Large intestine (tissue), 3 donors: ENCODE measurements at regions not wholly inside any gene's neighbourhood (a gene's known extent, or its start where the extent isn't known, plus 50 kb on each side); places are given as distances from the start of the nearest gene placed in this dataset.
"Not testable (repeated sequence)": the region's sequence is repeated elsewhere in the genome, so short reads cannot be mapped to it uniquely, and the experiment has no call there.

ENCODE experiments used
- DNase-seq, 2 donors: peaks; one replicate each; pipeline versions ENCODE4 v3.0.0 to v3.0.0-alpha.2; 2013
- H3K27ac ChIP-seq: one replicate; pipeline ENCODE4 v1.5.1; 2013; ENCODE audit warnings: low read length
- H3K27me3 ChIP-seq: 2 replicates; pipeline ENCODE4 v1.6.1; 2013; ENCODE audit warnings: low read length; ENCODE audit not compliant: control insufficient read depth, insufficient read depth
- H3K36me3 ChIP-seq: 2 replicates; pipeline ENCODE4 v1.6.1; 2013; ENCODE audit warnings: low read length; ENCODE audit not compliant: control insufficient read depth, insufficient read depth
- H3K4me1 ChIP-seq: one replicate; pipeline ENCODE4 v1.6.1; 2013; ENCODE audit warnings: low read length; ENCODE audit not compliant: control insufficient read depth, insufficient read depth
- H3K4me3 ChIP-seq: one replicate; pipeline ENCODE4 v1.5.1; 2013; ENCODE audit warnings: low read length
- H3K9me3 ChIP-seq: one replicate; pipeline ENCODE4 v1.6.1; 2013; ENCODE audit warnings: mild to moderate bottlenecking, low read depth, low read length, moderate library complexity; ENCODE audit not compliant: control insufficient read depth
- WGBS: methylation state at CpG from one replicate; pipeline ENCODE4 v1.1.5; 2013; ENCODE audit warnings: low lambda C conversion rate; ENCODE audit not compliant: insufficient coverage; 5-methylcytosine and 5-hydroxymethylcytosine counted together

DNA sequence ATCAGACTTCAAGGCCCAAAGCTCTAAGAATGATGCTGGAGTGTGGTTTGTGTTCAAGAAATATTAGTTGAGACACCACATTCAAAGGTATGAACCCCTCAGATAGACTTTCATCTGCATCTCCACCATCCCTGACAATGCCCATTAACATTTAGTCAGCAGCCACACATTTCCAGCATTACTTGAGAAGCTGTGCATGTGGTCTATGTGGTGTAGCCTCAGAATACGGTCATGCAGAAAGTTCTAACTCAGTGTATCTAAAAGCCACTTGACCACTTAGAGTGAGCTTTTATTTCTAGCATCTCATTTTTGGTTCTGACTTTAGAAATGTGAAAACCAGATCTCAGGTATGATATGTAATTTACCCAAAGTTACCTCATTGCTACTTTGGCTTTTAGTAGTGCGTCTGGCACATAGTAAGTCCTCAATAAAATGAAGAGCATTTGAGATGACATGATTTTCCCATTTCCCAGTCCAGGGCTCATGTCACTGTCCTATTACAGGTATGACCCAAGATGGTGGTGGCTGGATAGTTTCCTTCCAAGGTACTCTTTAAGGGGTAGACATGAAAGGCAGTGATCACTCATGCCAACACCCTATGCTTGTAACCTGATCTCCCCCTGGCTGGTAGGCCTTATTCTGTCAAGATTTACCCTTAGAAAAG, 272.4 kb upstream of the PLGLB1 start:
- not testable (repeated sequence) for DNase-seq, H3K36me3 ChIP-seq, H3K4me1 ChIP-seq, H3K27ac ChIP-seq, H3K9me3 ChIP-seq, H3K4me3 ChIP-seq, H3K27me3 ChIP-seq
- WGBS = no CpG with 5 or more reads among the region's 2 CpGs

DNA sequence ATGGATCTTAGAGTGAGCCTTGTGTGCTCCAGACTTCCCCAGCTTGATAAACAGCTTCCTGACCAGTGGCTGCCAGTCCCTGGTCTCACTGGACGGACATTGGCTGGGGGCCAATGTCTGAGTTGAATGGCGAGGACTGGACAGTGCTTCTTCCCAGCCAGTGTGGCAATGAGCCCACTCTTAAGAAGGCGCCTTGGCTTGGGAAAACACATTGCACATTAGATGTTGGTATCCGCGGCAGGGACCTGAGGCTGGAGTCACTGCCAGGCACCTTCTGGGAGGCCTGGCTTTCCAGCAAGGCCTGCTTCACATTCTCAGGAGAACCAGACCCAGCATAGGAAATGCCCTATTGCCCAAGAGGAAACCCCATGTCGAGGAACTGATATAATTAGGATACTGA, 273.5 kb upstream of the PLGLB1 start:
- H3K9me3 ChIP-seq, H3K4me3 ChIP-seq, H3K4me1 ChIP-seq, H3K36me3 ChIP-seq, DNase-seq, H3K27ac ChIP-seq, H3K27me3 ChIP-seq: not testable (repeated sequence)
- no CpG with 5 or more reads among the region's 6 CpGs for WGBS

DNA sequence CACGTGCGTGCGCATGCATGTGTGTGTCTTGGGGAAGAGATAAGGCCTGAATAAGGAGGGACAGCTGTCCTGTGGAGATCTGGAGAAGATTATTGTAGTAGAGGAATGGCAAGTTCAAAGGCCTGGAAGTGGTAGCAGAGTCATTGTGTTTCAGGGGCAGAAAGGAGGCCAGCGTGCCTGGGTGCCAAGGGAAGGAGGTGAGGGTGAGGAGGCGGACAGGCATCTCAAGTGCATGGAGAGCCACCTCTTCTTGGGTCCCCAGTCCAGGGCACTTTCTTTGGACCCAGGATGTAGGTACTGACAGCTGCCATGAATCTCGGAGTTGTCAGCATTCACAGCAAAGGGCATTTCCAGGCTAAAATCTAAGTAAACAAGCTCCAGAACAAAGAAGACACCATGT, 279.7 kb upstream of the PLGLB1 start:
- not testable (repeated sequence) for H3K4me3 ChIP-seq, H3K36me3 ChIP-seq, H3K4me1 ChIP-seq, H3K9me3 ChIP-seq, DNase-seq, H3K27ac ChIP-seq, H3K27me3 ChIP-seq
- no CpG with 5 or more reads among the region's 6 CpGs for WGBS

DNA sequence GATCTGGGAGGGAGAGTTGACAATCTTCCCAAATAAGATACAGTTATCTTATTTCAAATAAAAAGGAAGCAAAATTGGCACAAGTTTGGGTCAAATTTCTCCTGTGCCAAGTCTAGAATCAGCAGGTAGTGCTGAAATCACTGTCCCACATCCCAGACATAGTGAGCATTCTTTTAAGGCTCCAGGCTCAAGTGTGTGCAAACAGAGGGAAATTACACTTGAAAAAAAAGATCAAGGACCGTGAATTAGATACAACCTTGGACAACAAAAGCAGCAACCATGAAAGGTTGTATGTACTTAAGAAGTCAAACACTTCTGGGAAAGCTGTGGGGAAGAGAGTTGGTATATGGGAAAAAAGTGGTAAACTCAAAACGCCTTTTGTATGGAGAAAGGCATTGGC, 280.2 kb upstream of the PLGLB1 start:
- WGBS = 17% methylated on average over 1 of the region's 2 CpGs
- H3K36me3 ChIP-seq, H3K4me1 ChIP-seq, H3K27me3 ChIP-seq, H3K27ac ChIP-seq, H3K9me3 ChIP-seq, DNase-seq, H3K4me3 ChIP-seq: not testable (repeated sequence)

DNA sequence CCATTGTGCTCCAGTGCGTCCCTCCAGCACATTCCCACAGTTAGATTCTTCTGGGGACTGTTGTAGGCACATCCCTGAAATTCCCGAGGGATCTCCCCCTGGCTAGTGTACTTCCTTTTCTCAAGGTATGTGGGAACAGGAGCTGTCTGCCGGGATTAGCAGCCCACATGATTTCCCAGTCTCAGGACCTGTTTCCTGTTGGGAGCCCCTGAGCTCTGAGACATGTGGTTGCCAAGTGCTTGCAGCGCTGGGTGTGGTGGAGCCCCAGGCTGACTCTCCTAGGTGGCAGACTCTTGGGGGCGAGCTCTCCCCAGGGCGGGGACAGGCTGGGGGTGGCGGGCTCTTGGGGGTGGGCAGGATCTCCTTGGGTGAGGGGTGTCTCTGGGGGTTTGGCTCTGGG, 287.0 kb upstream of the PLGLB1 start:
- no CpG with 5 or more reads among the region's 7 CpGs for WGBS
- not testable (repeated sequence) for H3K9me3 ChIP-seq

DNA sequence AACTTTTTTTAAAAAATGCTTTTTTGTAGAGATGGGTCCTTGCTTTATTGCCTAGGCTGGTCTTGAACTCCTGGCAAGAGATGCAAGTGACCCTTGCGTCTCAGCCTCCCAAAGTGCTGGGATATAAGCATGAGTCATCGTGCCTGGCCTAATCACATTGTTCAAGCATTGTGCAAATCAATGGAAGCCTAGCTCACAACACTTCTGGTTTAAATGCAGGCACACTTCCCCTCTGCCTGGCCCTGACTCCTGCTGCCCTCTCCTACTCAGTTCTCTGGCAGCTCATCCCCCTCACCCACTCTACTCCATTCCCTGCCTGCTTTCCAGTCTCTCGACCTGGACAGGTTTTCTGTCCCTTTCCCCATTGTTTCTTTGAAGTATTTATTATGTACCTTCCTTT, 288.1 kb upstream of the PLGLB1 start:
- not testable (repeated sequence) for H3K4me1 ChIP-seq

More for the DNA sequence above, 287.0 kb upstream of the PLGLB1 start:
- not testable (repeated sequence) for H3K4me1 ChIP-seq, H3K27me3 ChIP-seq, H3K27ac ChIP-seq, H3K4me3 ChIP-seq, DNase-seq, H3K36me3 ChIP-seq

DNA sequence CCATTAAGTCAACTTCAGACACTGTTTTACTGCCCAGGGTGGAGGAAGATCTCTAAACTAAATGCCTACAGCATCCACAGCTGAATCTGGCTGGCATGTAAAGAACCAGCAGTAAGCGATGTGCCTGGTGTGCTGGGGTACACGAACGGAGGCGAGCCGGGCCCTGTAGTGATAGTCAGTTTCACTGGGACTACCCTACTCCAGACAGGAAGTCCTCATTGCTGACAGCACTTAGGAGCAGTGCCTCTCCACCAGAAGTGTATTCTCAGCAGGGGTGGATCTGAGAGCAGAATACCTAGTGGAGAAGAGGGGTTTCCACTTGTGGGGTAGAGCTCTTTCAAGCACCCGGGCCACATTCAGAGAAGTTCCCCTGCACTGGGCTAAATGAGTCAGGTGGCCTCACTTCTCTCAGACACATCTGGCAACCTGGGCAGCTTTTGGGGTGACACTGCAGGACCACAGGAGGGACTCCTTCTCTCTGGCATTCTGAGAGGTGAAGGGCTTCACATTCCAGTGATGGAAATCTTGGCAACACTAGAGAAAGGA, 290.3 kb upstream of the PLGLB1 start:
- H3K4me1 ChIP-seq, H3K27ac ChIP-seq, DNase-seq, H3K9me3 ChIP-seq, H3K4me3 ChIP-seq, H3K36me3 ChIP-seq, H3K27me3 ChIP-seq: not testable (repeated sequence)
- WGBS = no CpG with 5 or more reads among the region's 6 CpGs

More for the DNA sequence above, 288.1 kb upstream of the PLGLB1 start:
- not testable (repeated sequence) for DNase-seq, H3K9me3 ChIP-seq, H3K4me3 ChIP-seq, H3K27ac ChIP-seq, H3K27me3 ChIP-seq, H3K36me3 ChIP-seq
- no CpG with 5 or more reads among the region's 3 CpGs for WGBS

DNA sequence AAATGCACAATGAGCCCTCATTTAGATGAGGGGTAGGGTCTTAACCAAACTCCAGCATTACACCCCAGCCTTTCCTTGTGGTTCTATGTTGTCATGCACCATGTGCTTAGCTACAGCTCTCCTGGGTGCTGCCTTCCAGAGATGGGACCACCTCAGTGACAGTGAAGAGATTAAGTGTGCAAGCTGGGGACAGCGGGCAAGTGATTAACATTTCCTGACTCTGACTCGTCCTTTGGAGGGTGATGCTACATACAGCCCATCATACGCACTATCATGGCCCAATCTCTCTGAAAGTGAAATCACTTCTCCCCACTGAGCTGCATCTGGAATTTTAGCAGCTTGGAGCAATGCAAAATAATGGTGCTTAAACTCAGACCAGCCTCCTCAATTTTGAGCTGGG, 293.0 kb upstream of the PLGLB1 start:
- H3K27ac ChIP-seq, H3K36me3 ChIP-seq: not testable (repeated sequence)

DNA sequence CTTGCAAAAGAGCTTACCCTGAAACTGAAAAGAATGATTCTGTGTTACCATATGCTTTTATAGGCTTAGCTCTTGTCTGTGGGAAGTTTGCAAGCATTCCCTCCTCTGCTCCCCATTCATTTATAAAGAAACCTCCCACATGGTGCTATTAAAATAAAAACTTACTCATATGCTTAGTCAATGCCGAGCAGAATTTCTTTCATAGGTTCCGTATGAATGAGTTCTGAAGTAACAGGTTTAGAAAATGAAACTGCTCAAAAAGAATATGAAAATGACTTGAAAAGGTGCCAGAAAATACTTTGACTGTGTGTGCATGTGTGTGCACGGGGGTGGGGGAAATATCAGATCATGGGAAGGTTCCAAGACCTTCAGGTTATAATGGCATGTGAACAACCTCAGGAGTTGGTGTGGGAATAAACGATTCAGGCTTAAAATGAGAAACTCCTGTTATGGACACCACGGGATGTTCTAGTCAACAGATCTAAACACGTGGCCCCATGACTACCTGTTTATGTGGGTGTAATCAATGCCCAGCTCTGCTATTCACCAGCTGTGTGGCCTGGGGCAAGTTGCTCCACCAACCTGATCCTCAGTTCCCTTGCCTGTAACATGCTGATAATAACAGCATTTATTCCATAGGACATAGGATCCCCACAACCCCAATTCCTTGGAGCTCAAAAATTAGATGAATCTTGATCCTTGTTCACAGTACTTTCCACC, 293.7 kb upstream of the PLGLB1 start:
- WGBS = no CpG with 5 or more reads among the region's 6 CpGs
- not testable (repeated sequence) for H3K27ac ChIP-seq

More for the DNA sequence above, 293.0 kb upstream of the PLGLB1 start:
- H3K4me3 ChIP-seq, H3K9me3 ChIP-seq, DNase-seq, H3K27me3 ChIP-seq, H3K4me1 ChIP-seq: not testable (repeated sequence)
- WGBS = no CpG with 5 or more reads among the region's 3 CpGs

DNA sequence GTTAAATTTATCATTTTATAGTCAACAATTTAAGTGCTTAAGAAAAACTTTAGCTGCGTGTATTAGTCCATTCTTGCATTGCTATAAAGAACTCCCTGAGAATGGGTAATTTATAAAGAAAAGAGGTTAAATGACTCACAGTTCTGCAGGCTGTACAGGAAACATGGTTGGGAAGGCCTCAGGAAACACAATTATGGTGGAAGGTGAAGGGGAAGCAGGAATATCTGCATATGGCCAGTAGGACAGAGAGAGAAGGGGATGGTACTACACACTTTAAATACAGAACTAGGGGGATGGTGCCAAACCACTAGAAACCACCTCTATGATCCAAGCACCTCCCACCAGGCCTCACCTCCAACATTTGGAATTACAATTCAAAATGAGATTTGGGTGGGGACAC, 295.5 kb upstream of the PLGLB1 start:
- not testable (repeated sequence) for DNase-seq, H3K9me3 ChIP-seq, H3K27ac ChIP-seq, H3K4me1 ChIP-seq, H3K4me3 ChIP-seq, H3K36me3 ChIP-seq, H3K27me3 ChIP-seq
- WGBS = no CpG with 5 or more reads among the region's 1 CpG

More for the DNA sequence above, 293.7 kb upstream of the PLGLB1 start:
- DNase-seq, H3K36me3 ChIP-seq, H3K27me3 ChIP-seq, H3K9me3 ChIP-seq, H3K4me3 ChIP-seq, H3K4me1 ChIP-seq: not testable (repeated sequence)
